Neuronal stem cell (in vitro differentiated cells): ENCODE measurements at regions not wholly inside any gene's neighbourhood (a gene's known extent, or its start where the extent isn't known, plus 50 kb on each side); places are given as distances from the start of the nearest gene placed in this dataset.
A peak's percentile ranks its signal among the peaks of the same experiment; 100 is the strongest.

Experiments
- DNase-seq: peaks from one replicate; pipeline ENCODE4 v3.0.0-alpha.2; 2013; ENCODE audit warnings: low spot score
- H2AFZ ChIP-seq: one replicate; pipeline ENCODE4 v1.6.1; 2013; ENCODE audit warnings: mild to moderate bottlenecking, low read length, inconsistent platforms
- H2AK5ac ChIP-seq: 2 replicates; pipeline ENCODE4 v1.6.1; 2013; ENCODE audit warnings: low read depth, mild to moderate bottlenecking, inconsistent platforms, low read length, moderate library complexity, mixed read lengths
- H2BK120ac ChIP-seq: 2 replicates; pipeline ENCODE4 v1.6.1; 2013; ENCODE audit warnings: low read depth, mild to moderate bottlenecking, inconsistent platforms, low read length, moderate library complexity, mixed read lengths
- H2BK12ac ChIP-seq: one replicate; pipeline ENCODE4 v1.6.1; 2013; ENCODE audit warnings: low read length, inconsistent platforms
- H2BK15ac ChIP-seq: 2 replicates; pipeline ENCODE4 v1.6.1; 2013; ENCODE audit warnings: mild to moderate bottlenecking, low read length, inconsistent platforms, mixed read lengths
- H2BK5ac ChIP-seq: one replicate; pipeline ENCODE4 v1.6.1; 2013; ENCODE audit warnings: inconsistent platforms, mild to moderate bottlenecking, low read length, moderate library complexity
- H3K14ac ChIP-seq: one replicate; pipeline ENCODE4 v1.6.1; 2013; ENCODE audit warnings: low read length, inconsistent platforms
- H3K18ac ChIP-seq: 2 replicates; pipeline ENCODE4 v1.6.1; 2013; ENCODE audit warnings: low read length, inconsistent platforms
- H3K23ac ChIP-seq: 2 replicates; pipeline ENCODE4 v1.6.1; 2013; ENCODE audit warnings: low read depth, mild to moderate bottlenecking, mixed read lengths, low read length, inconsistent platforms; ENCODE audit not compliant: poor library complexity
- H3K27ac ChIP-seq: replicated peaks from 3 replicates; pipeline ENCODE4 v1.5.1; 2013; ENCODE audit warnings: low read length, inconsistent platforms
- H3K27me3 ChIP-seq, 3 experiments: 2 replicates each; pipeline ENCODE4 v1.6.1; 2013; ENCODE audit warnings: low read length in 3 of 3, mild to moderate bottlenecking in 2 of 3, inconsistent platforms in 1 of 3, low read depth in 1 of 3, mixed read lengths in 1 of 3, moderate library complexity in 1 of 3; ENCODE audit not compliant: control insufficient read depth in 3 of 3, insufficient read depth in 3 of 3
- H3K36me3 ChIP-seq, 2 donors: replicated peaks in 1 of 2; 2 replicates each; pipeline ENCODE4 v1.6.1; 2013; ENCODE audit warnings: low read length in 2 of 2; ENCODE audit not compliant: control insufficient read depth in 2 of 2, insufficient read depth in 2 of 2
- H3K4ac ChIP-seq: 2 replicates; pipeline ENCODE4 v1.6.1; 2013; ENCODE audit warnings: inconsistent platforms, mild to moderate bottlenecking, low read length, moderate library complexity
- H3K4me1 ChIP-seq, 2 donors: 1 replicate in 1 of 2; 2 replicates in 1 of 2; pipeline ENCODE4 v1.6.1; 2013; ENCODE audit warnings: low read length in 2 of 2, low read depth in 1 of 2; ENCODE audit not compliant: control insufficient read depth in 2 of 2, insufficient read depth in 1 of 2
- H3K4me2 ChIP-seq: one replicate; pipeline ENCODE4 v1.6.1; 2013; ENCODE audit warnings: mild to moderate bottlenecking, low read length, inconsistent platforms; ENCODE audit not compliant: insufficient read depth, poor library complexity, severe bottlenecking
- H3K4me3 ChIP-seq, 2 donors: 2 replicates each; pipeline ENCODE4 v1.5.1; 2013; ENCODE audit warnings: low read length in 2 of 2, mild to moderate bottlenecking in 2 of 2, inconsistent platforms in 1 of 2, moderate library complexity in 1 of 2
- H3K79me1 ChIP-seq: one replicate; pipeline ENCODE4 v1.6.1; 2013; ENCODE audit warnings: low read depth, mild to moderate bottlenecking, inconsistent platforms, low read length, moderate library complexity
- H3K9ac ChIP-seq: one replicate; pipeline ENCODE4 v1.6.1; 2013; ENCODE audit warnings: mild to moderate bottlenecking, low read depth, low read length, inconsistent platforms; ENCODE audit not compliant: poor library complexity
- H3K9me3 ChIP-seq, 2 donors: replicated peaks in 1 of 2; 2 replicates each; pipeline versions ENCODE3 to v1.6.1; 2013; ENCODE audit warnings: low read length in 2 of 2, mild to moderate bottlenecking in 2 of 2, inconsistent platforms in 1 of 2, low read depth in 1 of 2, mixed read lengths in 1 of 2, moderate library complexity in 1 of 2; ENCODE audit not compliant: control insufficient read depth in 2 of 2, insufficient read depth in 1 of 2
- H4K8ac ChIP-seq: one replicate; pipeline ENCODE4 v1.6.1; 2013; ENCODE audit warnings: low read depth, mild to moderate bottlenecking, inconsistent platforms, low read length, moderate library complexity
- H4K91ac ChIP-seq: one replicate; pipeline ENCODE4 v1.6.1; 2013; ENCODE audit warnings: low read length, low read depth, mild to moderate bottlenecking, inconsistent platforms; ENCODE audit not compliant: poor library complexity
- WGBS, 2 donors: extraction: QIAGEN DNeasy Blood & Tissue Kit; methylation state at CpG; one replicate each; pipeline ENCODE4 v1.1.7; 2013; ENCODE audit warnings: missing lambda C conversion rate in 2 of 2, mixed read lengths in 1 of 2; ENCODE audit not compliant: insufficient read length in 2 of 2, insufficient replicate concordance in 1 of 2; ENCODE audit errors: extremely low coverage in 2 of 2; 5-methylcytosine and 5-hydroxymethylcytosine counted together

DNA sequence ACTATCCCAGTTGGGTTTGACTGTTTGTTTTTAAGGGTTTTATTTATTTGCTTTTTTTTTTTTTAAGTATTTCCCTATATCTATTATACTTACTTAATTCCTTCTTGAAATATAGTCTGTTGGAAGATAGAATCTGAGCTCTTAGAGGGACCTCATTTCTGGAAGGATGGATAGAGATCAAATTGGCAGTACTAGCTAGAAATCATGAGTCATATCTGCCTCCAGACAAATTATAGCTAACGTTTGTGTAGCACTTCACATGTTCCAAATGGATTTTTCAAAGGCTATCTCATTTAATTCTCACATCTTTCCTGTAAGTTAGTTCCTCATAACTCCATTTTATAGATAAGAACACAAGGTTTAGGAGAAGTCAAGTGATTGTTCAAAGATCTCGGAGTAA, 384.7 kb downstream of the ZIC1 start:
- no peaks in the 10 kb centered on the region for H3K27me3 ChIP-seq
- no peak overlapping the region for H2AFZ ChIP-seq
- H3K4me3 ChIP-seq = no peak overlapping the region
- peaks cover 0 to 5% of the 10 kb centered on the region in 2 donors for H3K4me1 ChIP-seq
- H2BK15ac ChIP-seq = no peak overlapping the region
- no peak overlapping the region for H3K4ac ChIP-seq
- no peak overlapping the region for H3K18ac ChIP-seq
- H4K8ac ChIP-seq = no peak overlapping the region
- no peak overlapping the region for H3K27ac ChIP-seq
- WGBS, 2 donors = no CpG with 5 or more reads among the region's 2 CpGs
- no peak overlapping the region for H3K4me2 ChIP-seq
- H3K36me3 ChIP-seq = no peaks in the 10 kb centered on the region
- no peak overlapping the region for H2BK12ac ChIP-seq
- no peak overlapping the region for H3K23ac ChIP-seq
- H2BK120ac ChIP-seq = no peak overlapping the region
- no peak overlapping the region for H3K9ac ChIP-seq
- DNase-seq = no peak
- H3K14ac ChIP-seq = no peak overlapping the region
- H2AK5ac ChIP-seq = no peak overlapping the region
- H2BK5ac ChIP-seq = no peak overlapping the region
- no peaks in the 10 kb centered on the region for H3K9me3 ChIP-seq
- no peaks in the 10 kb centered on the region for H3K79me1 ChIP-seq
- H4K91ac ChIP-seq = no peak overlapping the region

DNA sequence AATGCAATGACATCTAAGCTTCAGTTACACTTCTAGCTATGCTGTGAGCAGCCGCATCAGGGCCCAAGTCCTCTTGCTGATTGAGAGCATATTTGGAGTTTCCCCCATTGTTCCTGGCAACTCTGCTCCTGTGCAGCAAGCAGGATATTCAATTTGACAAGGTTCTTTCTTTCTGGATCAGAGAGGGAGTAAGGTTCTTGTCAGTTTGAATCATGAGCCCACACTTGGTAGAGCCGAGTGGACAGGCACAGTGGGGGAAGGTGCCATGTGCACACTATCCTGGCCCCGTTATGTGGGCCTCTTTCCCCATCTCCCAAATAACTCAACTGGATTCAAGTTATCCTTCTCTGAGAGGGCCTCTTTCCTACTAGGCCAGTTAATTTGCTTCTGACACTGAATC, 385.4 kb downstream of the ZIC1 start:
- Histone ChIP-seq H2BK12ac (no peak overlapping the region), H3K27ac (no peak overlapping the region), H3K23ac (no peak overlapping the region), H3K4me2 (no peak overlapping the region), H2AFZ (peak overlapping the region; percentile 41), H3K4me1 (peaks cover 0 to 5% of the 10 kb centered on the region in 2 donors), H4K8ac (no peak overlapping the region), H2BK120ac (no peak overlapping the region), H3K36me3 (no peaks in the 10 kb centered on the region), H3K9me3 (no peaks in the 10 kb centered on the region), H3K4ac (no peak overlapping the region), H2BK5ac (no peak overlapping the region), H3K27me3 (no peaks in the 10 kb centered on the region), H2AK5ac (no peak overlapping the region), H2BK15ac (no peak overlapping the region), H3K79me1 (no peaks in the 10 kb centered on the region), H3K4me3 (no peak overlapping the region), H3K14ac (no peak overlapping the region), H3K18ac (no peak overlapping the region), H3K9ac (no peak overlapping the region), H4K91ac (no peak overlapping the region)
- WGBS, 2 donors = no CpG with 5 or more reads among the region's 3 CpGs
- DNase-seq = no peak

DNA sequence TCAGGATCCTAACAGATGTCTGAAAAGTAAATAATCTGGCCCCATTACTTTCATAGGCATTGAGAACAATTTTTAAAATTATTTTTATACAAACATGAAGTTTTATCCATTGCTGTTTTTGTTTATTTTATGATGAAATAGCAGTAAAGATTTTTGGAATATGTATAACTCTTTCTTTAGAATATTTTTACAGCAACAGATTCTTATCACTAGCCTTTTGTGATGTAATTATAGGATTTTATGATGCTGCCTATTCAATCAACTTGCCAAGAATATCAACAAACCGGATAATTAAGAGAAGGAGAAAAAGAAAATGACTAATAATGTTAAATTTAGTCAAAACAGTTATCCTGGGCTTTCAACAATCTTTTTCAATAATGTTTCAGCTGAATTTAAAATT, 386.3 kb downstream of the ZIC1 start:
- Histone ChIP-seq H3K4me1 (peaks cover 0 to 5% of the 10 kb centered on the region in 2 donors), H3K4me3 (no peak overlapping the region), H3K23ac (no peak overlapping the region), H4K8ac (no peak overlapping the region), H3K9ac (no peak overlapping the region), H2BK12ac (no peak overlapping the region), H4K91ac (no peak overlapping the region), H3K4me2 (no peak overlapping the region), H2BK120ac (no peak overlapping the region), H3K36me3 (no peaks in the 10 kb centered on the region), H3K18ac (no peak overlapping the region), H3K14ac (no peak overlapping the region), H3K27ac (no peak overlapping the region), H2BK15ac (no peak overlapping the region), H3K9me3 (no peaks in the 10 kb centered on the region), H2AK5ac (no peak overlapping the region), H3K27me3 (no peaks in the 10 kb centered on the region), H2BK5ac (no peak overlapping the region), H3K79me1 (no peaks in the 10 kb centered on the region), H2AFZ (no peak overlapping the region), H3K4ac (no peak overlapping the region)
- no peak for DNase-seq
- no CpG with 5 or more reads among the region's 1 CpG for WGBS, 2 donors

DNA sequence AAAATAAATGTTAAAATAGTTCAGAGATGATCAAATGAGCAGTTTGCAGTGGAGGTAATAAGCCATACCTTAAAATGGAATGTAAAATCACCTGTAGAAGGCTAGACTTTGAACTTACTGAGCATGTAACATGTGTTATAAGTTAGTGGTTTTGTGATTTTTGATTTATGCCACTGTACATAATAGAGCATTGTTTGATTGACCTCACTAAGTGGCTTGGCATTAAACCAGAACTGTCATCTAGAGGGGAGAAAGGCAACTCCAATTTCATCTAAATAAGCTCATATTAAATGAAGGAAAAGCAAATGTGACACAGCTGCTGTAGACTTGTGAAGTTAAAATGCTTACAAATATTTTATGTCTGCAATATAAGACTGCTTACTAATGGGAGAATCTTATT, 387.9 kb downstream of the ZIC1 start:
- Histone ChIP-seq H3K4ac (no peak overlapping the region), H3K27me3 (no peaks in the 10 kb centered on the region), H3K18ac (no peak overlapping the region), H3K79me1 (no peaks in the 10 kb centered on the region), H4K8ac (no peak overlapping the region), H3K27ac (no peak overlapping the region), H3K23ac (no peak overlapping the region), H3K4me2 (no peak overlapping the region), H2BK120ac (no peak overlapping the region), H4K91ac (no peak overlapping the region), H3K4me1 (peaks cover 0 to 5% of the 10 kb centered on the region in 2 donors), H2BK5ac (no peak overlapping the region), H3K9me3 (no peaks in the 10 kb centered on the region), H3K9ac (no peak overlapping the region), H2BK12ac (no peak overlapping the region), H3K36me3 (no peaks in the 10 kb centered on the region), H2AK5ac (no peak overlapping the region), H2BK15ac (no peak overlapping the region), H3K14ac (no peak overlapping the region), H3K4me3 (no peak overlapping the region), H2AFZ (no peak overlapping the region)
- DNase-seq = no peak
